GM21723 (cell line): ENCODE measurements at regions not wholly inside any gene's neighbourhood (a gene's known extent, or its start where the extent isn't known, plus 50 kb on each side); places are given as distances from the start of the nearest gene placed in this dataset.

Source experiments
- ATAC-seq: cut with Tn5 transposase; IDR thresholded peaks from one replicate; pipeline ENCODE4 v1.9.1; 2021; ENCODE audit warnings: mild to moderate bottlenecking, moderate library complexity; ENCODE audit not compliant: unreplicated experiment

DNA sequence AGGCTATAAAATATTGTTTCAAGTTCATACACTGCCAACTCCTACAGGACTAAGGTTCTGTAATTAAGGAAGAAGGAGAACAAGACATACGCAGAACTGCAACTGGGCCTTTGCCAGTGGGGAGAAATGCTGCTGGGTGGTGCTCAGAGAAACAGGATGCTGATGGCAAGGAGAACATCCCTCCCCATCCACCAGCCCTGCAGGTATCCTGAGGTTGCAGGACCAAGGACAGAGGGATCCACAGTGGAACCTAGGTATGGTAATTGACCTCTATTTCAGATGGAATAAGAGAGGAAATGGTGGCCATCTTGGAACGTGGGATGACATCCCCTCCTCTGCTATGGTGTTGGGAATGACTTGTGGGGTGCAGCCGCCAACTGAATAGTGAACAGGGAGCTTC, 206.3 kb upstream of the S1PR3 start:
- no peak for ATAC-seq

GRCh38 chr9:88786291-88787079, 204.8 kb upstream of the S1PR3 start:
- ATAC-seq = no peak

DNA sequence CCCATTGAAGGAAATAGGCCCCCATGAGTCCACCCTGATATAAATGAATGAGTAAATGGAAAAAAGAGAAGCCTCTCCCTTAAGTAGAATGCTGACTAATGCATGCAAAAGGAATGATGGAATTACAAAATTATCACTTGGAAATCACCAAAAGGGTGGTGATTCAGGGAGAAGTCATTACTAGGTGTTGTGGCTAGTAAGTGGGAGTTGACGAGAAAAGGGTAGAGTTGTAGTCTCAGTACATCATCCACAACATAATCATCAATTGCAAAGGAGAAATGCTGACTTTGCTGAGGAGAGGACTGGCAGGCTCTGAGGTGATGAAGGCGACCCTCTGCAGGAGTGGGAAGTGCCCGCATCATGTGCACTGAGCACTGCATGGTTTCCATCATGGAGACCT, 201.5 kb upstream of the S1PR3 start:
- no peak for ATAC-seq

DNA sequence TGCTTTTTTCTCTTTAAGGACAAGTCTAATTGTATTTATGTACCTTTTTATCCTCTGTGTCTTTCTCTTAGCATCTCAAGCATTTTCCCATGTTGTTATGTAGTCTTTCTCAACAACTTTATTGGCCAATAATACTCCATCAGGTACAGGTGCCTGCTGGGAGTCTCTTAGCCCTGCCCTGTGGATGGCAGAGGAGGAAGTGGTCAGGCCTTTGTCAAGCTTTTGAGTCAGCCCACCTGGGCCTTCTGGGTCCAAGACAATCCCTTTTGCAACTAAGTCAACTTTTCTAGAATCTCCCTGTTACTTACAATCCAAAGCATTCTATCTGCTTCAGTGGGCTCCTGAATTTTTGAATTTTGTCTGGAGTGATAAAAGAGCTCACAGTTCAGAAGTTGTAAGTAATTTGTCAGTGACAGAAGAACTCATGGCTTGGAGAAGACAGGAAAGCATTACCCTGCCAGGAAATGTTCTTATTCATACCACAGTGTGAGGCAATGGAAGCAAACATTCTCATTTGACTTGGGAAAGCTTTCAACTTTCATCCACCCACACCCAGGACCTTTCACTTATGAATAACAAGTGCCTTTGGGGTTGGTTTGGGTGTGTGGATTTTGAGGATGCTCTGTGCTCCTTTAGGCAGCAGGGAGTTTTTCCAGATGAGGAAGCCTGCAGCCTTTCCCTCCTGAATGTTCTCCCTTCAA, 200.0 kb upstream of the S1PR3 start:
- ATAC-seq = no peak

DNA sequence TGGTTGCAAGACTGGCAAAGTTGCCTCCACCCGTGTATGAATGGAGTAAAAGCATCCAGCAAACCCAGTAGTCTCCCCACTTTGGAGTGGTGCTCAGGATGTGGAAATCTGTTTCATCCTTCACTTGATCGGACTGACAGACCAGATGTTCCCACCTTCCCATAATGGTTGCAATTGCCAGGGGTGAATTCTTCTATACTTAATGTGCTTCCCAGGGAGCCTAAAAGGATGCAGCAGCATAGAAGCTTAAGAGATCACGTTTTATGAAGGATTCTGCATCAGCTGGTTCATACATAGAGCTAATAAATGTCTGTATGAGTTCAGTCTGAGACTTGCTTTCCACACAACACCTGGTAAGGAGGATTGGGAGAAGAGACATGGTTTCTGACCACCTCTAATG, 198.8 kb upstream of the S1PR3 start:
- ATAC-seq = no peak

- ATAC-seq = no peak
Observed at GRCh38 chr9:88794100-88794499, 197.2 kb upstream of the S1PR3 start.

- no peak for ATAC-seq
Observed at GRCh38 chr9:88796947-88797346, 194.3 kb upstream of the S1PR3 start.

GRCh38 chr9:88798476-88798875, 192.8 kb upstream of the S1PR3 start:
- ATAC-seq = no peak

GRCh38 chr9:88799541-88800328, 191.5 kb upstream of the S1PR3 start:
- ATAC-seq = no peak

- ATAC-seq = no peak
Observed at GRCh38 chr9:88800329-88800682, 191.0 kb upstream of the S1PR3 start.

- ATAC-seq = no peak
Observed at GRCh38 chr9:88801214-88801796, 190.0 kb upstream of the S1PR3 start.

DNA sequence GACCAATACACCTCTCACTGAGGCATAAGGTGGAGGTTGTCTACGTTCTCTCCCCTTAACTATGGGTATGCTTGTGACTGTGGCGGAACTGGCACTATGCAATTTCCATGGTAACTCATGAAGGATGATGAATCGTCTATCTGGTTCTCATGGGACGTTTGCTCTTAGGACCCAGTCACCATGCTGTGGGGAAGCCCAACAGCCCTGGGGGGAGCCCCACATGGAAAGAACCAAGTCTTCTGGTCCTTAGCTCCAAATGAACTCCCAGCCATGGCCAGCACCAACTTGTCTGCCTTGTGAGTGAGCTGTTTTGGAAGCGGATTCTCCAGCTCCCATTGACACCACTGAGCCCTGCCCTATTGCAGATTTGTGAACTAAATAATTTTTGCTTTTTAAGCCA, 188.7 kb upstream of the S1PR3 start:
- no peak for ATAC-seq

DNA sequence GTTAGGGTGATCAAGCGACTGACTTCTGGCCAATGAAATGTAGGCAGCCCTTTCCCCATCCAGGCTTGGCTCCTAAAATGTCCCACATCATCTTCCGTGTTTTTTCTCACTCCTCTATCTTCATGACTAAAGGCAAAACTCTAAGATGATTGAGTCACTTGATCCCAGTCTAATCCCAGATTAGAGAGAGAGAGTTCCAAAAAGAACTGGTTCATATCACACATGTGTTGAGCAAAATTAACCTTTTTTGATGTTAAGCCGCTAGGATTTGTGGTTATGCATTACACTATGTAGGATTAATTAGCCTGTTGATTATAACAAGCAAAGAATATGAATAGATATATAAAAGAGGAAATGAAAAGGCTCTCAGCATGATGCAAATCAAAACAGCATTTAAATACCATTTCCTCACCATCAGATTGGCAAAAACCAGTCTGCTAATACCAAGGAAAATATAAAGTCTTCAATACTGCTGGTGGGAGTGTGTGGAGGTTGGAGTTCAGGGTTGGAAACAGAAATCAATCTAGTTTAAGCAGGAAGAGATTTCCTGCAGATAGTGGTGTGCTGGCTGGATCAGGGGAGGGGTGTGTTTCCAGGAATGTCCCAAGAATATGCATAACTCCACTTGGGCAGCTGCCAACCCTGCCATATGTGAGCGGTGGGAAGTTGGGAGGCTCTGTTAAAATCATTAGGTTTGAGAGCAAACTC, 187.6 kb upstream of the S1PR3 start:
- ATAC-seq = no peak

DNA sequence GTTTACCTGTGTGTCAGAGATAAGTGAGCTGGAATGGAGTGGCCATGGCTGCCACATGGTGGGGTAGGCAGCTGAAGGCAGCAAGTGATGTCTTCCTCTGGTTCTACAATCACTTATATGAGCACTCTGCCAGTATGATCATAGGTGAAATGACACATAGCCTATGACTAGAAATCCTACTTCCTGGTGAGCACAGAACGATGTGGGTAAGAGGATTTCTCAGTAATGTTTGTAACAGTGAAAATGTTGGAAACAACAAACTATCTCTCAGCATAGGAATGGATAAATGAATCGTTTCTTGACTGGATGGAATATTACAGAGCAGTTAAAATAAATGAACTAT, 187.0 kb upstream of the S1PR3 start:
- no peak for ATAC-seq

GRCh38 chr9:88805217-88805943, 185.9 kb upstream of the S1PR3 start:
- ATAC-seq = no peak

DNA sequence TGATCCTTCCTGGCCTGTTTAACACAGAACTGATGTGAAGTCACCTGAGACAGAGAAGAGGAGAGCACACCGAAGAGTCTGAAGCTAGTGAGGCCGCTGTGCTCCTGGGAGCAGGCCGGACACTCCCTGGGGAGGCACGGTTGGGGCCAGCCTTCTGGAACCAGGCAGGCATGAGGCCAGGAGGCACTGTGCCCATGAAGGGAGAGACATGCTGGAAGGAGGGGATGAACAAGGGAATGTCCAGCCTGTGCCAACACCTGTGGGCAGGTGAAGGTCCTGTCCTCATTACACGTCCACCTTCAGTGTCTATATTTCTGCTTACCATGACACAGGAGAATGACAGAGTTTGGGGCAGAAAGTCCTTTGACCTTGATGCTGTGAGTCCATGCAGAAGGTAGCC, 183.8 kb upstream of the S1PR3 start:
- no peak for ATAC-seq

- ATAC-seq = no peak
Observed at GRCh38 chr9:88808019-88808656, 183.1 kb upstream of the S1PR3 start.

- ATAC-seq = no peak
Observed at GRCh38 chr9:88808761-88809354, 182.4 kb upstream of the S1PR3 start.

DNA sequence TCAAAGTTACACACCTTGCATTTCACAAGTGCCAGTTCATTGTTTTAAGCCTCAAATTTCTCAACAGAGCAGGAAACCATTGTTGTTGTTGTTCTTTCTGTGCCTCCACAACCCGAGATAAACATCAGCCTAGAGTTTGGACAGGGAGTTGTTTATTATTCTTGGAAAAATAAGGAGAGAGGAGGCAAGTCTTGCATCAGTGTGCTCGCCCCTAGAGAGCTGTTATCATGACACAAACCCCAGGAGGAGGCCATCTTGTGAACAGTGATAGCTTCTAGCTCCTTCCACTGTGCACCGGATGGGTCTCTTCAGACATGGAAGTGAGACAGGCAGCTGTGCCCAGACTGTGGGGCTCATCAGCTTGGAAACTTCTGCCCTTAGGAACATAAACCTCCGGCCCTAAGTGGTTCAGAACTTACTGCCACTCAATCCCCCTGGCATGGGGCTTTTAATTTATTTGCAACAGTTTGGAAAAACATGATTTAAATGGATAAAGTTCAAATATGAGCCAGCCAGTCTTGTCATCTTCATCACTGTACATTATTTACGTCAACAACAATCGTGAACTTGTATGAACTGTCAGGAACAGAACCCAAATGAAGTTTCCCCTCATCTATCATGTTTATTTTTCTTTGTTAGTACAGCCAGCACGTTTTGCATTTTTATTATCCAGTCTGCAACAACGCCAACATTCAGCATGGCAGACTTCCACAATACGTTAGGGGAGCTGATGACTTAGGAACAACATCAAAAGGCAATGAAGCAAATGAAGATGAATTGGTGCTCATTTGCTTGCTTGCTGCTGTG, 181.7 kb upstream of the S1PR3 start:
- ATAC-seq = no peak
